WTC11 (cell line): ENCODE measurements at regions not wholly inside any gene's neighbourhood (a gene's known extent, or its start where the extent isn't known, plus 50 kb on each side); places are given as distances from the start of the nearest gene placed in this dataset.
"Not testable (repeated sequence)": the region's sequence is repeated elsewhere in the genome, so short reads cannot be mapped to it uniquely, and the experiment has no call there.

ENCODE experiments used
- ATAC-seq: fragments of 200-7000 bp; cut with Tn5 transposase; 2 replicates; pipeline ENCODE4 v1.10.0; 2021; ENCODE audit warnings: mild to moderate bottlenecking, moderate library complexity
- CTCF ChIA-PET: fragments of 300-600 bp; sonication (Branson Sonifier 250); formaldehyde crosslinking; loops from one replicate; lab custom pipeline; 2021; ENCODE audit warnings: antibody characterized with exemption; lab: Charles Lee
- POLR2A ChIA-PET: fragments of 350-600 bp; sonication (Branson Sonifier 250); formaldehyde crosslinking; loops from one replicate; lab custom pipeline; 2021; ENCODE audit warnings: antibody characterized with exemption; lab: Charles Lee
- DNase-seq: peaks from one replicate; pipeline ENCODE4 v3.0.0; 2021; ENCODE audit warnings: low spot score
- H3K27ac Mint-ChIP-seq: 2 replicates; pipeline ENCODE4 v1.8.0; 2021; ENCODE audit warnings: mixed read lengths
- H3K27me3 Mint-ChIP-seq: 2 replicates; pipeline ENCODE4 v1.8.0; 2021; ENCODE audit warnings: low read depth, mild to moderate bottlenecking, moderate library complexity, mixed read lengths
- H3K36me3 Mint-ChIP-seq: 2 replicates; pipeline ENCODE4 v1.8.0; 2021; ENCODE audit warnings: mixed read lengths
- H3K4me1 Mint-ChIP-seq: 2 replicates; pipeline ENCODE4 v1.8.0; 2022; ENCODE audit warnings: mixed read lengths
- H3K4me3 Mint-ChIP-seq: 2 replicates; pipeline ENCODE4 v1.8.0; 2021; ENCODE audit warnings: mild to moderate bottlenecking, moderate library complexity, mixed read lengths
- H3K9me3 Mint-ChIP-seq: 2 replicates; pipeline ENCODE4 v1.8.0; 2021; ENCODE audit warnings: mixed read lengths
- ATF1 ChIP-seq: sonication (generic); formaldehyde crosslinking; IDR thresholded peaks from 2 replicates; pipeline ENCODE4 v1.8.1; 2023; ENCODE audit warnings: mild to moderate bottlenecking, moderate library complexity, missing genetic modification reagents
- CREM ChIP-seq: sonication (generic); formaldehyde crosslinking; IDR thresholded peaks from 2 replicates; pipeline ENCODE4 v1.8.1; 2022; ENCODE audit warnings: mild to moderate bottlenecking, missing genetic modification reagents, moderate library complexity
- E2F4 ChIP-seq: sonication (generic); formaldehyde crosslinking; IDR thresholded peaks from 2 replicates; pipeline ENCODE4 v1.8.1; 2022; ENCODE audit warnings: low read depth, mild to moderate bottlenecking, moderate library complexity, missing genetic modification reagents, borderline replicate concordance
- ELF4 ChIP-seq: sonication (generic); formaldehyde crosslinking; IDR thresholded peaks from 2 replicates; pipeline ENCODE4 v1.8.1; 2022; ENCODE audit warnings: low read depth, mild to moderate bottlenecking, moderate library complexity, missing genetic modification reagents
- FOXK1 ChIP-seq: sonication (generic); formaldehyde crosslinking; IDR thresholded peaks from 2 replicates; pipeline ENCODE4 v1.8.0; 2022; ENCODE audit warnings: mild to moderate bottlenecking, moderate library complexity, missing genetic modification reagents
- FOXP1 ChIP-seq: sonication (generic); formaldehyde crosslinking; IDR thresholded peaks from 2 replicates; pipeline ENCODE4 v1.8.0; 2022; ENCODE audit warnings: missing genetic modification reagents, mild to moderate bottlenecking, moderate library complexity, borderline replicate concordance
- NR2C2 ChIP-seq: sonication (generic); formaldehyde crosslinking; IDR thresholded peaks from 2 replicates; pipeline ENCODE4 v1.8.0; 2022; ENCODE audit warnings: mild to moderate bottlenecking, missing genetic modification reagents
- SMAD3 ChIP-seq: sonication (generic); formaldehyde crosslinking; IDR thresholded peaks from 2 replicates; pipeline ENCODE4 v1.8.0; 2022; ENCODE audit warnings: missing genetic modification reagents, mild to moderate bottlenecking, borderline replicate concordance
- SMAD4 ChIP-seq: sonication (generic); formaldehyde crosslinking; IDR thresholded peaks from 2 replicates; pipeline ENCODE4 v1.8.0; 2022; ENCODE audit warnings: mild to moderate bottlenecking, missing genetic modification reagents
- TEAD4 ChIP-seq: sonication (generic); formaldehyde crosslinking; IDR thresholded peaks from 2 replicates; pipeline ENCODE4 v1.8.0; 2022; ENCODE audit warnings: mild to moderate bottlenecking, missing genetic modification reagents
- ZNF121 ChIP-seq: sonication (generic); formaldehyde crosslinking; IDR thresholded peaks from 2 replicates; pipeline ENCODE4 v1.8.0; 2023; ENCODE audit warnings: missing genetic modification reagents
- ZNF232 ChIP-seq: sonication (generic); formaldehyde crosslinking; IDR thresholded peaks from 2 replicates; pipeline ENCODE4 v1.8.0; 2022; ENCODE audit warnings: mild to moderate bottlenecking, missing genetic modification reagents
- ZNF423 ChIP-seq: fragments of 250-450 bp; sonication (Bioruptor Pico); IDR thresholded peaks from 2 replicates; pipeline ENCODE4 v2.1.2; 2022; ENCODE audit warnings: mild to moderate bottlenecking, moderate library complexity
- ZNF532 ChIP-seq: fragments of 250-450 bp; sonication (Bioruptor Pico); IDR thresholded peaks from 2 replicates; pipeline ENCODE4 v1.9.0; 2021; ENCODE audit warnings: mild to moderate bottlenecking, borderline replicate concordance
- TF ChIP-seq, protein P1 (sequence below): sonication (generic); formaldehyde crosslinking; IDR thresholded peaks from 2 replicates; pipeline ENCODE4 v1.8.0; 2023; ENCODE audit warnings: mild to moderate bottlenecking, missing genetic modification reagents
- TF ChIP-seq, protein P2 (sequence below): sonication (generic); formaldehyde crosslinking; IDR thresholded peaks from 2 replicates; pipeline ENCODE4 v1.8.1; 2023; ENCODE audit warnings: mild to moderate bottlenecking, missing genetic modification reagents, moderate library complexity
- TF ChIP-seq, protein P3 (sequence below): sonication (generic); formaldehyde crosslinking; IDR thresholded peaks from 2 replicates; pipeline ENCODE4 v1.8.0; 2022; ENCODE audit warnings: mild to moderate bottlenecking, missing genetic modification reagents
- TF ChIP-seq, protein P4 (sequence below): fragments of 250-450 bp; sonication (Bioruptor Pico); IDR thresholded peaks from 2 replicates; pipeline ENCODE4 v1.8.0; 2021; ENCODE audit warnings: mild to moderate bottlenecking

DNA sequence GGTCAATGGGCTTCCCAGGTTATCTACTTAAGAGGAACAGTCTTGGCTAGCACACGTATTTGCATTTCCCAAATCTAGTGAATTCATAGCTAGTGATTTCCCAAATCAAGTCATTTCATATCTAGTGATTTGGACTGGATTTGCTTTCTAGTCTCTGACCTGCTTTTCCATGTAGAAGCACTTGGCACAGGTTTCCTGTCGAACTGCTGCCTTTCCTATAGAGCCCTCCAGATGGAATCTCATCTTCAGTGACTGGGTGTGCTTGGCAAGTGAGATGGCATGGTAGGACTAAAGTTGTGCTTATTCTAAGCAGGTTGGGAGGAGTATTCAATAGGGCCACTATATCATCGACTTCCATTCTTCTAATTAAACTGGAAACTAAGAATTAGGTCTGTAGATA, 94.7 kb downstream of the CCNG2 start:
- ATAC-seq (no peak), DNase-seq (no peak)
- peaks cover 8% of the 10 kb centered on the region; the same call in 1 of the 2 replicates for H3K9me3 Mint-ChIP-seq
- no peak for TF ChIP-seq ELF4 (CRISPR knock-in tag)
- TF ChIP-seq, all 79 proteins: peak for 0
- no peaks in the 10 kb centered on the region for H3K4me1 Mint-ChIP-seq
- peaks cover 25% of the 10 kb centered on the region for H3K27me3 Mint-ChIP-seq
- no peak overlapping the region for H3K4me3 Mint-ChIP-seq
- H3K36me3 Mint-ChIP-seq: no peaks in the 10 kb centered on the region
- ChIA-PET CTCF (no interaction called here), POLR2A (no interaction called here)
- no peak overlapping the region for H3K27ac Mint-ChIP-seq

GRCh38 chr4:77263247-77263646, 106.2 kb downstream of the CCNG2 start:
- peaks cover 39% of the 10 kb centered on the region for H3K9me3 Mint-ChIP-seq
- TF ChIP-seq, protein P1, sequence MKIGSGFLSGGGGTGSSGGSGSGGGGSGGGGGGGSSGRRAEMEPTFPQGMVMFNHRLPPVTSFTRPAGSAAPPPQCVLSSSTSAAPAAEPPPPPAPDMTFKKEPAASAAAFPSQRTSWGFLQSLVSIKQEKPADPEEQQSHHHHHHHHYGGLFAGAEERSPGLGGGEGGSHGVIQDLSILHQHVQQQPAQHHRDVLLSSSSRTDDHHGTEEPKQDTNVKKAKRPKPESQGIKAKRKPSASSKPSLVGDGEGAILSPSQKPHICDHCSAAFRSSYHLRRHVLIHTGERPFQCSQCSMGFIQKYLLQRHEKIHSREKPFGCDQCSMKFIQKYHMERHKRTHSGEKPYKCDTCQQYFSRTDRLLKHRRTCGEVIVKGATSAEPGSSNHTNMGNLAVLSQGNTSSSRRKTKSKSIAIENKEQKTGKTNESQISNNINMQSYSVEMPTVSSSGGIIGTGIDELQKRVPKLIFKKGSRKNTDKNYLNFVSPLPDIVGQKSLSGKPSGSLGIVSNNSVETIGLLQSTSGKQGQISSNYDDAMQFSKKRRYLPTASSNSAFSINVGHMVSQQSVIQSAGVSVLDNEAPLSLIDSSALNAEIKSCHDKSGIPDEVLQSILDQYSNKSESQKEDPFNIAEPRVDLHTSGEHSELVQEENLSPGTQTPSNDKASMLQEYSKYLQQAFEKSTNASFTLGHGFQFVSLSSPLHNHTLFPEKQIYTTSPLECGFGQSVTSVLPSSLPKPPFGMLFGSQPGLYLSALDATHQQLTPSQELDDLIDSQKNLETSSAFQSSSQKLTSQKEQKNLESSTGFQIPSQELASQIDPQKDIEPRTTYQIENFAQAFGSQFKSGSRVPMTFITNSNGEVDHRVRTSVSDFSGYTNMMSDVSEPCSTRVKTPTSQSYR (CRISPR knock-in tag): no peak
- no peak for TF ChIP-seq TEAD4 (CRISPR knock-in tag)
- no peak for TF ChIP-seq ZNF532
- TF ChIP-seq E2F4 (CRISPR knock-in tag): no peak
- TF ChIP-seq, protein P2, sequence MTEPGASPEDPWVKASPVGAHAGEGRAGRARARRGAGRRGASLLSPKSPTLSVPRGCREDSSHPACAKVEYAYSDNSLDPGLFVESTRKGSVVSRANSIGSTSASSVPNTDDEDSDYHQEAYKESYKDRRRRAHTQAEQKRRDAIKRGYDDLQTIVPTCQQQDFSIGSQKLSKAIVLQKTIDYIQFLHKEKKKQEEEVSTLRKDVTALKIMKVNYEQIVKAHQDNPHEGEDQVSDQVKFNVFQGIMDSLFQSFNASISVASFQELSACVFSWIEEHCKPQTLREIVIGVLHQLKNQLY: no peak
- TF ChIP-seq CREM: no peak
- TF ChIP-seq ZNF232 (CRISPR knock-in tag): no peak
- no peak overlapping the region for H3K4me3 Mint-ChIP-seq
- no peaks in the 10 kb centered on the region for H3K4me1 Mint-ChIP-seq
- H3K27me3 Mint-ChIP-seq: peaks cover 27% of the 10 kb centered on the region
- no peak for ATAC-seq
- ChIA-PET CTCF (no interaction called here), POLR2A (no interaction called here)
- DNase-seq: no peak
- H3K36me3 Mint-ChIP-seq: no peaks in the 10 kb centered on the region
- H3K27ac Mint-ChIP-seq: no peak overlapping the region

DNA sequence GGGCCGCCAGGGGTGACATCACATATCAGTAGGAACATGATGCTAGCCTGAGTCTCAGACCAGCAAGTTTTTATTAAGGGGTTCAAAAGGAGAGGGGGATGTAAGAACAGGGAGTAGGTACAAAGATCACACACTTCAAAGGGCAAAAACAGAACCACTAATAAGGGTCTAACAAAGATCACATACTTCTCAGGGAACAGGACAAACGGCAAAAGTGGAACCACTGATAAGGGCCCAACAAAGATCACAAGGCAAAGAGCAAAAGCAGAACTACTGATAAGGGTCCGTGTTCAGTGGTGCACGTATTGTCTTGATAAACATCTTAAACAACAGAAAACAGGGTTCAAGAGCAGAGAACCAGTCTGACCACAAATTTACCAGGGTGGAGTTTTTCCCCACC, 107.0 kb downstream of the CCNG2 start:
- DNase-seq, H3K27ac Mint-ChIP-seq, H3K36me3 Mint-ChIP-seq, ATAC-seq, H3K4me3 Mint-ChIP-seq, POLR2A ChIA-PET, H3K4me1 Mint-ChIP-seq, CTCF ChIA-PET: not testable (repeated sequence)
- Mint-ChIP-seq H3K27me3 (peaks cover 27% of the 10 kb centered on the region), H3K9me3 (peaks cover 38% of the 10 kb centered on the region)

GRCh38 chr4:77264826-77265225, 107.8 kb downstream of the CCNG2 start:
- Mint-ChIP-seq H3K27me3 (peaks cover 27% of the 10 kb centered on the region), H3K4me3 (no peak overlapping the region), H3K36me3 (no peaks in the 10 kb centered on the region), H3K4me1 (no peaks in the 10 kb centered on the region), H3K9me3 (peaks cover 38% of the 10 kb centered on the region), H3K27ac (no peak overlapping the region)
- POLR2A ChIA-PET: no interaction called here
- DNase-seq (no peak), ATAC-seq (no peak)
- CTCF ChIA-PET: no interaction called here
- TF ChIP-seq NR2C2 (CRISPR knock-in tag) (no peak), ELF4 (CRISPR knock-in tag) (no peak), SMAD3 (no peak), ZNF121 (no peak), ZNF423 (CRISPR knock-in tag) (no peak), FOXK1 (no peak), ATF1 (CRISPR knock-in tag) (no peak), FOXP1 (no peak), SMAD4 (CRISPR knock-in tag) (no peak)
- TF ChIP-seq, protein P3, sequence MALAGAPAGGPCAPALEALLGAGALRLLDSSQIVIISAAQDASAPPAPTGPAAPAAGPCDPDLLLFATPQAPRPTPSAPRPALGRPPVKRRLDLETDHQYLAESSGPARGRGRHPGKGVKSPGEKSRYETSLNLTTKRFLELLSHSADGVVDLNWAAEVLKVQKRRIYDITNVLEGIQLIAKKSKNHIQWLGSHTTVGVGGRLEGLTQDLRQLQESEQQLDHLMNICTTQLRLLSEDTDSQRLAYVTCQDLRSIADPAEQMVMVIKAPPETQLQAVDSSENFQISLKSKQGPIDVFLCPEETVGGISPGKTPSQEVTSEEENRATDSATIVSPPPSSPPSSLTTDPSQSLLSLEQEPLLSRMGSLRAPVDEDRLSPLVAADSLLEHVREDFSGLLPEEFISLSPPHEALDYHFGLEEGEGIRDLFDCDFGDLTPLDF (CRISPR knock-in tag): no peak
- TF ChIP-seq, protein P4, sequence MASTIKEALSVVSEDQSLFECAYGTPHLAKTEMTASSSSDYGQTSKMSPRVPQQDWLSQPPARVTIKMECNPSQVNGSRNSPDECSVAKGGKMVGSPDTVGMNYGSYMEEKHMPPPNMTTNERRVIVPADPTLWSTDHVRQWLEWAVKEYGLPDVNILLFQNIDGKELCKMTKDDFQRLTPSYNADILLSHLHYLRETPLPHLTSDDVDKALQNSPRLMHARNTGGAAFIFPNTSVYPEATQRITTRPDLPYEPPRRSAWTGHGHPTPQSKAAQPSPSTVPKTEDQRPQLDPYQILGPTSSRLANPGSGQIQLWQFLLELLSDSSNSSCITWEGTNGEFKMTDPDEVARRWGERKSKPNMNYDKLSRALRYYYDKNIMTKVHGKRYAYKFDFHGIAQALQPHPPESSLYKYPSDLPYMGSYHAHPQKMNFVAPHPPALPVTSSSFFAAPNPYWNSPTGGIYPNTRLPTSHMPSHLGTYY (CRISPR knock-in tag): no peak
